NCI-H345 (cell line): ENCODE measurements at regions not wholly inside any gene's neighbourhood (a gene's known extent, or its start where the extent isn't known, plus 50 kb on each side); places are given as distances from the start of the nearest gene placed in this dataset.
"Not testable (repeated sequence)": the region's sequence is repeated elsewhere in the genome, so short reads cannot be mapped to it uniquely, and the experiment has no call there.

Source experiments
- DNase-seq: peaks from one replicate; lab custom pipeline; 2025; lab: John Stamatoyannopoulos, UW

- no peak for DNase-seq
These were observed 212.7 kb upstream of the P2RY1 start for GRCh38 chr3:152621967-152622810.

GRCh38 chr3:152622811-152623167, 212.1 kb upstream of the P2RY1 start:
- no peak for DNase-seq

- DNase-seq: no peak
These were observed 211.5 kb upstream of the P2RY1 start for GRCh38 chr3:152623286-152623911.

GRCh38 chr3:152626226-152626625, 208.7 kb upstream of the P2RY1 start:
- no peak for DNase-seq

- DNase-seq: no peak
These were observed 206.4 kb upstream of the P2RY1 start for GRCh38 chr3:152628496-152628895.

GRCh38 chr3:152629363-152630122, 205.4 kb upstream of the P2RY1 start:
- no peak for DNase-seq

GRCh38 chr3:152635389-152635788, 199.5 kb upstream of the P2RY1 start:
- no peak for DNase-seq

GRCh38 chr3:152636651-152637050, 198.3 kb upstream of the P2RY1 start:
- DNase-seq: no peak

- DNase-seq: no peak
These were observed 196.7 kb upstream of the P2RY1 start for GRCh38 chr3:152638214-152638613.

GRCh38 chr3:152638707-152639450, 196.1 kb upstream of the P2RY1 start:
- DNase-seq: no peak

GRCh38 chr3:152641198-152641597, 193.7 kb upstream of the P2RY1 start:
- no peak for DNase-seq

- DNase-seq: no peak
These were observed 192.3 kb upstream of the P2RY1 start for GRCh38 chr3:152642658-152643057.

GRCh38 chr3:152644478-152644877, 190.5 kb upstream of the P2RY1 start:
- no peak for DNase-seq

GRCh38 chr3:152646004-152646403, 188.9 kb upstream of the P2RY1 start:
- no peak for DNase-seq

GRCh38 chr3:152650177-152650576, 184.8 kb upstream of the P2RY1 start:
- no peak for DNase-seq

GRCh38 chr3:152650923-152651322, 184.0 kb upstream of the P2RY1 start:
- not testable (repeated sequence) for DNase-seq

- DNase-seq: no peak
These were observed 178.5 kb upstream of the P2RY1 start for GRCh38 chr3:152656214-152656971.

- no peak for DNase-seq
These were observed 178.0 kb upstream of the P2RY1 start for GRCh38 chr3:152656972-152657355.

GRCh38 chr3:152658977-152659720, 175.8 kb upstream of the P2RY1 start:
- DNase-seq: no peak

- no peak for DNase-seq
These were observed 172.8 kb upstream of the P2RY1 start for GRCh38 chr3:152662157-152662556.

- DNase-seq: no peak
These were observed 170.2 kb upstream of the P2RY1 start for GRCh38 chr3:152664766-152665165.
